NCI-H2081 treated with DMSO at 0.1 percent for 48 hours (cell line): ENCODE measurements at regions not wholly inside any gene's neighbourhood (a gene's known extent, or its start where the extent isn't known, plus 50 kb on each side); places are given as distances from the start of the nearest gene placed in this dataset.

Source experiments
- DNase-seq: peaks from one replicate; lab custom pipeline; 2025; lab: John Stamatoyannopoulos, UW

DNA sequence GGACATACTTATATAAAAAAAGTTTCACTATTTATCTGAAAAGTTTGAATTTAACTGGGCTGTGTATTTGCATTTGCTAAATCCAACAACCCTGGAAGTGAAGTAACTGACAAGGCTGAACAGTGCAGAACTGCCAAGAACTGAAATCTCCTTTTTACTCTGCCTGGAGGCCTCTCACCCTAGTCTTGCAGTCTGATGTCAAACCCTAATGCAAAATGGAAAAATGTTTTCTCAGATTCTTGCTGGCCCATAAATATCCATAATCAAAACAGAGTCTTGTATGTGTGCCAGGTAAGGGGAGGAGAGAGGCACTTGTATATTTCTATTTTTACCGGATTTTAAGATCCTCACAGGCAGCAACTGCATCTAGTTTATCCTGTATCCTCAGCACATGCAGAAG lies 432.7 kb upstream of the KLF4 start:
- DNase-seq: no peak

DNA sequence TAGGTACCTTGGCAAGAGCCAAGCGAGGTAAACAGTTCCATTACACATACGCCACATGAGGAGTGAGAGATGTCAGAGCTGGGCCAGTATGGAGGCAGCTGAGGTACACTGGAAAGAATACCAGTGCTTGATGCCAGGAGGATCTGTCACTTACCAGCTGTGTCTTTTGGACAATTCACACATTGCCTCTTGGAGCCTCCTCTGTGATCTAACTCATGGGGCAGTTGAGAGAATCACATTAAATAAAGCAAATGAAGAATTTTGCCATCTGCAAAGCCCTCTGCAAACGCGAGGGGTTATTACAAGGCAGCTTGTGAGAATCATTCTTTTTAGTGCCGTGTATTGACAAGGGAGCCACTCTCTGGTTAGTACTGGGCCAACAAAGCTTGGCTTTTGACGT lies 429.7 kb upstream of the KLF4 start:
- DNase-seq: no peak

DNA sequence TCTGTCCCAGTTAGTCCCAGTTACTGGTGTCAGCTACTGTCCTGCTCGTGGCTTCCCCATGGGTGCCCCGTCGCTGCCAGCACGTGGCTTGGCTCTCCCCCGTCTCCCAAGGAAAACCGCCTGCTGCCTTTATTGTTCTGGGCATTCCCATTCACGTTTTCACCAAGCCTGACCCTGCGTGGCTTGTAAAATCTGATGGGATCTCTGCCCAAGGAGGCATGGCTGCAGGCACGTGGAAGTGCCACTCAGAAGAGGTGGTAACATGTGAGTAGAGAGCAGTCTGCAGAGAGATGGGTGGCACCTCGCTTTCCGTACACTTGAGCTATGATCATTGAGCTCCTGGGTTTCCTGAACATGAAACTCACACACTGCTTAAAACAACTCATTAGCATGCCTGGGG lies 429.2 kb upstream of the KLF4 start:
- DNase-seq: no peak

DNA sequence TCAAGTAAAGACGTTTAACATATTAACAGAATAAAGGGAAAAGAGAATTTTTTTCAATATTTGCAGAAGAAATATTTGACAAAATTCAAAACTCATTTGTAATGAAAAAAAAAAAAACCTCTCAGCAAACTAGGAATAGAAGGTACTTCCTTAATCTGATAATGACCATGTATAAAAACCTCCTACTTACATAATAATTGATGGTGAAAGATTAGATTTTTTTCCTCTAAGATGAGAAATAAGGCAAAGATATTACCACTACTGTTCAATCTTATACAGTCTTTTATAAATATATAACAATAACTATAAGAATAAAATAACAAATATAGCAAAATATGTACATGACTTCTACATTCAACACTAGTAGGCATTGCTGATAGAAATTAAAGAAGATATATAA lies 424.6 kb upstream of the KLF4 start:
- DNase-seq: no peak

DNA sequence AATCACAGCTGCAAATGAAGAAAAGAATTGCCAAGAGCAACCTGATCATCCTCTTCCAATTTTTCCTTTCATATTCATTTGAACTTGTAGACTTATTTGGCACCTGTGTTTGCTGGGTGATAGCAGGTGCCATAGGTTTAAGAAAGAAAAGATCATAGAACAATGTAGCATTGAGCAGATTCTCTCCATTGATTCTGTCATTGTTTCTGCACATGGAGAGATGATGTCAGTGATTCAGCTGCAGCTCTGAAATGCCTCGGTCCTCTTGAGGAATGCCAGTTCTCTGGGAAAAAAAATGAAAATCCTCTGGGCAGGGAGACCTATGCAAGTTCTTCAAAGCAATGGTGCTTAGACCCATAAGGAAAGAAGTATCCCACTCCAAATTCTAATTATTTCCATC lies 418.1 kb upstream of the KLF4 start:
- DNase-seq: no peak

DNA sequence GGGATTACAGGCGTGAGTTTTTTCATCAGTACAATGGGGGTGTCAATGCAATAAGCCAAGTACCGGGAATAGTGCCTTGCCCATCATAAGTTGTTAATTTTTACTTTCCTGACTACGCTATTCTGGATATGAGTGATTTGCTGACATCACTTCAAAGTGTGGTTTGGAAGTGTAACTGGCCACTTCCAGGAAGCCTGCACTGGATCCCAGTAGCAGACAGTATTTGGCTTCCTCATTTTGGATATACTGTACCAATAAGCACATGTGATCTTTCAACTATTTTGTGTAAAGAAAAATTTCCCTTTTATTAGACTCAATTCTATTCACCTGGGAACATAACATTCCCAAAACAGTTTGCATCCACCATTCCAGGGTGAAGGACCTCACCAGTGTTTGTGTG lies 417.7 kb upstream of the KLF4 start:
- no peak for DNase-seq

DNA sequence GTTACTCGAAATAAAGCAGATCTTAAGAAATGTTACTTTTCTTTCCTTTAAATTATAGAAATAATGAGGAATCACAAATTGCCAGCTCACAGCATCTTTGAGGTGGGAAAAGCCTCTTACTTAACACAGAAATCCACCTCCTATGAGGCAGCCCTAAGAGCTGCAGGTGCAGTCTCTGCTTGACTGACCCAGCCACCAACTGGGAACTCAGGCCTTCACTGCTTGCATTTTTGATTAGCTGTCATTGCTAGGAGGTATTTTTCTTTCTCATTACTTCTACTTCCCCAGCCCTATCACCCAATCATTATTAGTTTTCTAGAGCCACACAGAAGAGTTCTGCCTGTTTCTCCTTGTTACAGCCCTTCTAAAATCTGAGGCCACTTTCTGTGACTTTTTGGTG lies 416.5 kb upstream of the KLF4 start:
- no peak for DNase-seq

DNA sequence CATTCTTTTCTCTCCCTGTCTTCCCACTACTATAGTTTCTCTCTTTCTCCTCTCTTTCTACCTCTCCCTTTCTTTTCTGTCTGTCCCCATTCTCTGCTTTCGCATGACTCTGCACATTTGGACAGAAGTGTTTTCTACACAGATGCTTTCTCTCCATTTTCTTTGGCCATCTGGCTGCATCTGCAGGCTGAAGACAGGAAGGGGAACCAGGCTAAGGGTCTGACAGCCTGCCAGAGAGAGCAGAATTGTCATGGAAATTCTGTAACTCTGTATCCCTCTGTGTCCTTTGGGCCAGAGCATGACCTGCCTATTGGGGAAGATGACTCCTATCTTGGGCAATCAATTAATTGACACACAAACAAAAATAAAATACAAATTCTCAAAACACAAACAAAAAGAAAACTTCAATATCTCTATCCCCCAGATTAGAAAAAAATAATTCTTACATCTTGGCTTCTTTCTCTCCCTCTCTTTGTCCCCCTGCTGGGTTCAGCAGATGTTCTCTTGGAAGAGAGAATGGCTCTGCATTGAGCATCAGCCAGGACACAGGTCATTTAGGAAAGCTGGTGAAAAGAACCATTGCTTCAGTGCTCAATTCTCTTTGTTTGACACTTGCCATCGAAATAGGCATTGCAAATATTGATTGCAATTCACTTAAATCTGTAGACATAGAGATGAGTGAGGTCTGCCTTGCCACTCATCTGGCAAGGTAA lies 415.9 kb upstream of the KLF4 start:
- no peak for DNase-seq

DNA sequence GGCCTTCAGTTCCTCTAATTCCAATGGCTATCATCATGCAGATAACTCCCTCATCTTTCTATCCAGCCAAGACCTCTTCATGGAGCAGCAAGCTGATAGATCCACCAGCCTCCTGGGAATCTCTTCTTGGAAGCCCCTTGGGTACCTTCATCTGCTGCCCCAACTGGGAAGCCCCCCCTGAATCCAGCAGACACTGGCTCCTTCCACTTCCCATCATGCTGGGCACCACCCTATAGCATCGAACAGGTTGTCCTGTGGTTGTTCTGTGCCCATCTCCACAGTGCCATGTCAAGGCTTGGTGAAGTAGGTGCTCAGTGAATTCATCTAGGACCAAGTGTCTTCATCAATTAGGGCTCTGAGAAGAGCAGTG lies 410.4 kb upstream of the KLF4 start:
- DNase-seq: no peak

DNA sequence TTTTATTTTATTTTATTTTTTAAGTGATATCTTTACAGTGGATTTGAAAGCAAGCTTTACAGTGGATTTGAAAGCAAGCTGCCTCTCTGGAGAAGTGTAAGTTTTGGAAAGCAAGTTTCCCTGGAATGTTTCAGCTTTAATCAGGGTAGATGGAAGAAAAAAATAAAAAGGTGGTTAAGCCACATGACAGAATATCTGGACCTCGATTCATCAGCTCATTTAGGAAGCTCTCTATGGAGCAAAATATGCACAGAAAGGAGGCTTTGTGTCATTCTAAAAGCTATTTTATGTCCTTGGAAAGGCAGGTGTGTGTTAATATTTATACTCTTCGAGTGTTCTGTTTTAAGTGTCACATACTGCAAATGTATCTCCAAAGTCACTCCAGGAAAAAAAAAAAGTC lies 409.2 kb upstream of the KLF4 start:
- DNase-seq: no peak

DNA sequence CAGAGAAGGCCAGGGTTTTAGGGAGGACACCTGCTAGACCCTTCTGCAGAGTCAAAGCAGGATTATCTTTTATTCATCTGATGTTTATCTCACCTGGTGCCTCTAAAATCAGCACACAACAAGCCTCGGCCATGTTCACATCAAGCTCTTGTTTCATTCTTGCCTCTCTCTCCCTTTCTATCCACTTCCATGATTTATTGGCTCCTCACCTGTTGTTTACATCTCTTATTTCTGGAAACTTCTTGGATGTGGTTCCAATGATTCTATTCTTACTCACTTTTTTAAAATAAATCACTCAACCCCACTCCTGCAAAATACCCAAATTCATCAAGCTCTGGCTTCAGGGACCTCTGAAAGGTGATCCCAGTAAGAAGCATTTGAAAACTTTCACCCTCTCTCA lies 407.0 kb upstream of the KLF4 start:
- DNase-seq: no peak

DNA sequence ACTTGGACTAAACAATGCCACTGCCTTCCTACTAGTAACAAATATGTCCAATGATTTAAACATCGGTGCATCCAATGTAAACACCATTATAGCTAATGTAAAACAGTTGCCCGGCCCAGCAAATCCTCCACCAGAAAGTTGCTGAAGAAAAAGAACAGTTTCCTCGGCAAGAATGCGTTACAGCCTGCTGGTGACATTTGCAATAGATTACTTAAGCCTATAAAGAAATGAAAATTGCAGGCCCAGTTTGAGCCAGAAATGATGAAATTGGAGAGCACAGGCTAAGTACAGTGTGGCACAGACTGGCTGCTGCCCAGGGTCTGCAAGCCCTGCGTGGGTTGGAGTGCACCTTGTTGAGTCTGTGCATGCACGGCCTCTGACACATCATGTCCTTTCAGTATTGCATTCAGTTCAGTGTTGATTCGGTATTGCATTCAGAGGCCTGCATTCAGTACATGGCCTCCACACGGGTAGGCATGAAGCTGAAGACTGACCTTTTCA lies 406.0 kb upstream of the KLF4 start:
- no peak for DNase-seq

DNA sequence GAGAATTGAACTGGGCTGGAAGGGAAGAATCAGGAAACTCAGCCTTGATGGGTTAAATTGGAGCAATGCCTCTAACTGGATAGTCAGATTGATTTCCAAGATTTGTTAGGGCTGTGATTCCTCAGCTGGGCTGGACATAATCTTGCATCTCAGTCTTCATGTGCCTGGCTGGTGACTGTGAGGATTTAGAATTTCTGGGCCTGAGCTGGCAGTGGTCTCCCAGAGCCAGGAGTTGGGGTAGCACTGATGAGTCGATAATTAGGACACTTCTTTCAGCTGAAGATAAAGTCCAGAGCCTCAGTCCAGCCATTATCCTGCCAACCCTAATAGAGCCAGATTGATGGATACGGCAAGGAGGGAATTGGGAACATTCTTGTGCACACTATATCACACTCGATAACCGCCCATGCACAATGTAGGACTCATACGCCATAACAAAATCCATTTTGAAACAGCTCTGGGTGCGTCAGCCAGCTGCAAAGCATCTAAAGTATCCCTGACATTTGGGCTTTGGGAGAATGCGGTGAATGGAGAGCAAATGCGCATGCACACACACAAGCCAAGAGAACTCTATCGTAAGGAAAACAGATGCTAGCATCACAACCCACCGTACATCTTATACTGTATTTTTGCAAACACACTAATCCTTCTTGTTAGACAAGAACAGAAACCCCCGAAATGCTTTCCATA lies 405.1 kb upstream of the KLF4 start:
- no peak for DNase-seq

DNA sequence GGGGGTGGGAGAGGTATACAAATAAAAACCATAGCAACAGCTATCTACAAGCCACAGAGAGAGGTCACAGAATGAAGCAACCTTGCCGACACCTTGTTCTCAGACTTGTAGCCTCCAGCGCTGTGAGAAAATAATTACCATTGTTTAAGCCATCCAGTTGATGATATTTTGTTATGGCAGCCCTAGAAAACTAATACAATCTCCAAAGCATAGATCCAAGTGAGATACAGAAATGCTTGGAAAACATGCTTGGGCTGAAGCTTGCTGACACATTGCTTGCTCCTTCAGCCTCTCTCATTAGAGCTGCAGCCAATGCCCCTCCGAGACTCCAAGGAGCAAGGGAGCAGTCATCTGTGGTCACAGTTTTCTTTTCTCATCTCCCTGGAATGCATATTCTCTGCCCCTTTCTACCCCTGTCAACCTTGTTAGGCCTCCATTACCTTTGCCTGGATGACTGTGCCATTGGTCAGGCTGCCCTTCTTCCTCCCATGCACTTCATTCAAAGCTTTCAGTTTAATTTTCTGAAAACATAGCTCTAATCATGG lies 401.4 kb upstream of the KLF4 start:
- DNase-seq: no peak

DNA sequence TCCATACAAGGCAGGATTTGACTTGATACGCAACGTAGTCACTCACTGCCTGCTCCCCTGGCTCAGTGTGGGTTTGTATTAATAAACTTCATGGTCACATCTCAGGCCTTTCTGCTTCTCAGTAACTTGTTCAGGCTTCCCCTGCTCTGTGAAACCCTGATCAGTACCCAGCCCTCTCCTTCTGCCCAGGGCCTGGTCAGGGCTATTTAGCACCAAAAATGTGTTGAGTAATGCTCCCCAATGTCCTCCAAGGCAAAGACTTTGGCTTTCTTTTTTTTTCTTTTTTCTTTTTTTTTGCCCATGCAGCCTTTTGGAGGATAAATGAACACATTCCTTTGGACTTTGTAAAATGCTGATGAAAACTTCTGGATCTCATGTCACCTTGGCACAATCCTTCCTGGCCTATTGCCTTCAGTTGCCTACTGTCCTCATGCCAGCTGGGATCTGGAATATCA lies 399.2 kb upstream of the KLF4 start:
- DNase-seq: no peak

DNA sequence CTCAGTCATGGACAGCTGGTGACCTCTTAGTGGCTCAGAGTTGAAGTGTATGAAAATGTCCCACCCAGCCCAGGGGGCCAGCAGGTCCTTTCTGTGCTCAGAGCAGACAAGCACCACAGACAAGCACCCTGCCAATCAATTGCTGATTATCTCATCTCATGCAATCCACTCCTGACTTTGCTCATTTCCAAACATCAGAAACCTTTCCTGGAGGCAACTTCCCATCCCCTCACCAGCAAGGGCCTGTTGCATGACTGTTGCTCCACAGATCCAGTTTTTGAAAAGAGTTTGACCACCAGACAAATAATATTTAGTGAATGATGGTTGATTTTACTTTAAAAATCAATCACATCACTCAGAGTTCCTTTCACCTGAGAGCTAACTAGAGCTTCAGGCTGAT lies 397.3 kb upstream of the KLF4 start:
- no peak for DNase-seq

DNA sequence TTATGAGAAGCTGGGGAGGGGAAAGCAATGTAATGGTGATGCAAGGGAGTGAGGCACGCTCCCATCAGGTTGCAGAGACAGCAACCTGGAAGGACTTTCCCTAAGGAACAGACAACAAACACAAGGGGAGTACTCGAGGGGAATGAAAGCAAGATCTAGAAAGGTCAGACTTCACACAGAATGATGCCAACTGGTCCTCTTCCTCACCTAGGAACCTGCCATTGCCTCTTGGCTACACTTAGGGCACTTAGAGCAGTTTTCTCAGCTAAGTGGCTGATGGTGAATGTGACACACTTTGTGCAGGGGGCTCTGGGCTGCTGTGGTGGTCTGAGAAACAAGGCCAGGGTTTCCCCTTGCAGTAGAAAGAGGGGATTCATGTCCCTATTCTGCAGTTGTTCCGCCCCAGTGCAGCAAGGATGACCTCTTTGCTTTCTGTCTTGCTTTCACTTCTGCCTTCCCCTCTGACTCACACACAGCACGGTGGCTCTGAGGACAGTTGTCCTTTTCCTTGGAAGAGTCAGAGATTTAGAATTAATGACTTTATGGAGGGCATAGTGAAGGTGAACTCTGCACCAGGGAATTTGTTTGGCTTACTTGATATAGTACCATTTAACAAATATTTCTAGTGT lies 394.0 kb upstream of the KLF4 start:
- DNase-seq: no peak

DNA sequence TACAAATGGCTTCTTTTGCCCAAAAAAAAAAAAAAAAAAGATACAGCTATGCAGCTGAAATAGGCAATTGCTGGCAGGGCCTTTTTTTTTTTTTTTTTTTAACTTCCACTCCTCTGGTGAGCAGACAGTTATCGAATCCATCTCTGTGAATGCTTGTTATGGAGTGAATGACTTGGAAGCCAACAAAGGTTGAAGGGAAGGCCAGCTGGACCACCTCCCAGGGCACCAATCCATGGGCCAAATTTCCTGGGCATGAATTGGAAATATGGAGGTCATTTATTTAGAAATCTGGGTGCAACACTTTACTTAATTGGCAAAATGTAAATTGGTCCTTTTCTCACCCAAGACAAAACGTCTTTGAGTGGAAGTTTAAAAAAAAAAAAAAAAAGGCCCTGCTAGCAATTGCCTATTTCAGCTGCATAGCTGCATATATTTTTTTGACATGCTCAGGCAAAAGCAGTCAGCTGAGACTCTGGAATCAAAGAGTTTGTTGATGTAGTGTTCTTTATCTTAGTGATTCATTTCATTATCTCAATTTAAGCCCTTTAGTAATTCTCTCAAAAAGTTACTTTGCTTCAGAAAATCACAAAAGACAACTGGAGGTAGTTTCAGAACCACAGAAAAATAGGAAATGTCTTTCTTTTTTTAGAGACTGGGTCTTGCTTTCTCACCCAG lies 392.2 kb upstream of the KLF4 start:
- DNase-seq: no peak

DNA sequence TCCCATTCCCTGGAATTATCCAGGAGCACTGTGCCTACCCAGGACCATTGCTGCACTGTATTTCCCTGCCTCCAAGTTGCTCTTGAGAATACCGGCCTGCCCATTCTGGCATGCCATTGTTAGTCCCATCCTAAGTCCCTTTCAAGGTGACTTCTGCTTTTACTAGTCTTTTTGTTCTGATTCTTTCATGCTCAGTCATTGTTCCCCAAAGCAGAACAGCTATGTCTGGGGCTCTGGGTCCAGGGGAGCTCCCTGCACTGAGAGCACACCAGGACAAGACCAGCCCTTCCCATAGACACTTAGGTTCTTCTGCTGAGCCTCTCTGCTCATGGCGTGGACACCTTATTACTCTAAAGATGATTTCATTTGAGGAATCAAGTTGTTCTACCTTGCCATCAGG lies 388.9 kb upstream of the KLF4 start:
- DNase-seq: no peak

DNA sequence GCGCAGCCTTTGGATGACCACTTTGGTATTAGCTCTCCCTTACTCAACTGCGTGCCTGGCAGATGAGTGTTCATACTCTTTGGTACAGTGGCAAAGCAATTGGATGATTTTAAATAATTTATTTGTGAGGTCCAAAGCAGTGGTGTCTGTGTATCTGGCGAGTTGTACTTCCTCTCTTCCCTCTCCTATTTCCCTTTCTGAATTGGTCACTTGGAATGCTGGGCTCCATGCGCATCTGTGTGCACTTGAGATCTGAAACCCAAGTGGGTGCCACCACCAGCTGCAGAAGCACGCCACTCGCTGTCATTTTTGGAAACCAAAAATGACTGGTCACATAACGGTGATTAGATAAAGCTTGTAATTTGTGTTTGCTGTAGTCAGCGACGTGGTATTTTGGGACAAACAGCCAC lies 386.0 kb upstream of the KLF4 start:
- DNase-seq: no peak

DNA sequence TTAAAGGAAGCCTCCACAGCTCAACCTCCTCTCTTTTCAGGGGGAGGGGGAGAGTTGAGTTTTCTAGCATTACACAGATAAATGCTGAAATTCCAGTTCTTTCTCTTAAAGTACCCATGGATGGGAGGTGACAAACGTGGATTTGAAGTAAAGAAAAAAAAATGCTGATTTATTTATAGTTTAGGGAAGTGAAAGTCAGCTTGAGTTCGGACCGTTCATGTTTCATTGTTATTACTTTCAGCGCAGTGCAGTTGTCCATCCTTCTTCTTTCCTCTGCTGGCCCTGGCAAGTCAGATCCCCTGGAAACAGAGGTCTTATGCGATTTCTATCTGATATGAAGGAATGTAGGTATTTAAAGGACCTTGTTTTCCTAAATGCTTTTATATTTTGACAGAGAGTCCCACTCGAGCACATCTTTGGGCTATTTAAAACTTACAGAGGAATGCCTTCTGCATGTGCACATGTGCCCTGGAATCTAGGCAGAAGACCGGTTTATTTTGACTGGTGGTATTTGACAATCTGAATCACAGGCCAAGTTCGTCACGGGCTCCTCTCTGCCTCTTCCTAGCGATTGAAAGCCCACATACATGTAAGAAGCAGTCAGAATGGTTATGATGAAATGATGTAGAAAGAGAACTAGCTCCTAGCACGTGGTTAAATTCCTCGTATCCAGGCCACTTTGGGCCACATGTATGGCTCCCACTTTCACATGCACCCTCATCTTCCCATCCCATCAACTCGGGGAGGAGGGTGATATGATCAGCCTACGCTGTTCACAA lies 385.2 kb upstream of the KLF4 start:
- DNase-seq: no peak

DNA sequence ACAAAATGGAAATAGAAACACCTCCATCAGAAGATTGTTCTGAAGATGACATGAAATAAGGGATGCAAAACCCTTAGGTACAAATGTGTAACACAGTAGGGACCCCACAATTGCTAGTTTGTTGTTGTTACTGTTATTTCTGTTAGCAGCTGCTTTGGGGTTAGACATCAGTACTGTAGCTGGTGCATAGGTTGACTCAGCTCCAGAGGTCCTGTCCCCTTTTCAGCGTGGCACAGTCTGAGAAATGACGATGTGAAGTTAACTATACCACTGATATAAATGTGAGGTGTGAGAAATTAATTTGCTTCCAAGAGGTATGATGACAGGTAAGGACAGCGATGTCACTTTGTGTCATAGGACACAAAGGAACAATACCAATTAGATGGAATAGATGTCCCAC lies 384.6 kb upstream of the KLF4 start:
- DNase-seq: no peak
